Type B pancreatic cell (in vitro differentiated cells): ENCODE measurements at regions not wholly inside any gene's neighbourhood (a gene's known extent, or its start where the extent isn't known, plus 50 kb on each side); places are given as distances from the start of the nearest gene placed in this dataset.
"Not testable (repeated sequence)": the region's sequence is repeated elsewhere in the genome, so short reads cannot be mapped to it uniquely, and the experiment has no call there.

Experiments
- DNase-seq: peaks from one replicate; pipeline ENCODE4 v3.0.0; 2021; ENCODE audit warnings: mixed read lengths; ENCODE audit not compliant: unreplicated experiment; ENCODE audit errors: extremely low spot score
- H3K27ac Mint-ChIP-seq: 2 replicates; pipeline ENCODE4 v1.8.0; 2021; ENCODE audit warnings: mild to moderate bottlenecking, mixed read lengths
- H3K27me3 Mint-ChIP-seq: 2 replicates; pipeline ENCODE4 v1.8.0; 2021; ENCODE audit warnings: mixed read lengths
- H3K36me3 Mint-ChIP-seq: 2 replicates; pipeline ENCODE4 v1.8.0; 2021; ENCODE audit warnings: mixed read lengths
- H3K4me1 Mint-ChIP-seq: one replicate; pipeline ENCODE4 v1.8.0; 2021; ENCODE audit warnings: mixed read lengths; ENCODE audit not compliant: unreplicated experiment
- H3K4me3 Mint-ChIP-seq: 2 replicates; pipeline ENCODE4 v1.8.0; 2021; ENCODE audit warnings: mild to moderate bottlenecking, mixed read lengths
- H3K9me3 Mint-ChIP-seq: 2 replicates; pipeline ENCODE4 v1.8.0; 2021; ENCODE audit warnings: mixed read lengths
- CTCF ChIP-seq: fragments of 200-600 bp; sonication (generic); conservative IDR thresholded peaks from 2 replicates; pipeline ENCODE4 v1.5.0; 2021; ENCODE audit warnings: antibody characterized with exemption, mild to moderate bottlenecking

- H3K9me3 Mint-ChIP-seq, DNase-seq, H3K36me3 Mint-ChIP-seq: not testable (repeated sequence)
- H3K4me3 Mint-ChIP-seq: peak overlapping the region; percentile 48
- H3K27me3 Mint-ChIP-seq: peaks cover 40% of the 10 kb centered on the region
- TF ChIP-seq CTCF: peak; percentile 83
- peaks cover 20% of the 10 kb centered on the region for H3K4me1 Mint-ChIP-seq
- H3K27ac Mint-ChIP-seq: peak overlapping the region; percentile 30
These were observed 130.3 kb downstream of the LAT start for GRCh38 chr16:29114989-29115801.

- TF ChIP-seq CTCF: no peak
- Mint-ChIP-seq H3K27me3 (peaks cover 41% of the 10 kb centered on the region), H3K27ac (peak overlapping the region; percentile 30), H3K36me3 (no peaks in the 10 kb centered on the region), H3K4me1 (peaks cover 20% of the 10 kb centered on the region), H3K4me3 (no peak overlapping the region), H3K9me3 (no peaks in the 10 kb centered on the region)
- DNase-seq: no peak
These were observed 129.7 kb downstream of the LAT start for GRCh38 chr16:29114574-29114973.

GRCh38 chr16:29113446-29113845 lies 128.6 kb downstream of the LAT start:
- Mint-ChIP-seq H3K4me1 (peaks cover 20% of the 10 kb centered on the region), H3K27me3 (peaks cover 42% of the 10 kb centered on the region)
- not testable (repeated sequence) for H3K27ac Mint-ChIP-seq, H3K4me3 Mint-ChIP-seq, H3K9me3 Mint-ChIP-seq, DNase-seq, H3K36me3 Mint-ChIP-seq

GRCh38 chr16:29112755-29113347 lies 128.0 kb downstream of the LAT start:
- peaks cover 46% of the 10 kb centered on the region for H3K27me3 Mint-ChIP-seq
- no peaks in the 10 kb centered on the region for H3K9me3 Mint-ChIP-seq
- no peak overlapping the region for H3K27ac Mint-ChIP-seq

GRCh38 chr16:29111901-29112680 lies 127.2 kb downstream of the LAT start:
- Mint-ChIP-seq H3K4me1 (peaks cover 20% of the 10 kb centered on the region), H3K27me3 (peaks cover 52% of the 10 kb centered on the region)
- DNase-seq, H3K36me3 Mint-ChIP-seq, H3K9me3 Mint-ChIP-seq, H3K27ac Mint-ChIP-seq, H3K4me3 Mint-ChIP-seq: not testable (repeated sequence)

More at GRCh38 chr16:29112755-29113347, 128.0 kb downstream of the LAT start:
- peak; percentile 32 for TF ChIP-seq CTCF
- Mint-ChIP-seq H3K36me3 (no peaks in the 10 kb centered on the region), H3K4me1 (peaks cover 20% of the 10 kb centered on the region), H3K4me3 (no peak overlapping the region)
- no peak for DNase-seq

- TF ChIP-seq CTCF: no peak
- Mint-ChIP-seq H3K27ac (no peak overlapping the region), H3K36me3 (no peaks in the 10 kb centered on the region), H3K9me3 (no peaks in the 10 kb centered on the region), H3K4me3 (no peak overlapping the region), H3K4me1 (peaks cover 20% of the 10 kb centered on the region), H3K27me3 (peaks cover 55% of the 10 kb centered on the region)
- no peak for DNase-seq
These were observed 126.6 kb downstream of the LAT start for GRCh38 chr16:29111421-29111820.

- DNase-seq, H3K36me3 Mint-ChIP-seq, H3K4me3 Mint-ChIP-seq, H3K4me1 Mint-ChIP-seq, H3K9me3 Mint-ChIP-seq, H3K27ac Mint-ChIP-seq: not testable (repeated sequence)
- H3K27me3 Mint-ChIP-seq: peaks cover 45% of the 10 kb centered on the region
These were observed 123.8 kb downstream of the LAT start for GRCh38 chr16:29108625-29109169.
